ENCODE measurements at regions not wholly inside any gene's neighbourhood (a gene's known extent, or its start where the extent isn't known, plus 50 kb on each side); places are given as distances from the start of the nearest gene placed in this dataset.
"Not testable (repeated sequence)": the region's sequence is repeated elsewhere in the genome, so short reads cannot be mapped to it uniquely, and the experiment has no call there.

GRCh38 chr2:57049273-57049672, 865.5 kb downstream of the CCDC85A start:
- no peak for DNase-seq

- no peak for DNase-seq
Measured at GRCh38 chr2:57050007-57050406, 866.2 kb downstream of the CCDC85A start.

- DNase-seq = not testable (repeated sequence)
Measured at GRCh38 chr2:57066301-57066700, 882.5 kb downstream of the CCDC85A start.

GRCh38 chr2:57075226-57075625, 891.4 kb downstream of the CCDC85A start:
- no peak for DNase-seq

GRCh38 chr2:57080035-57080434, 896.2 kb downstream of the CCDC85A start:
- no peak for DNase-seq

- no peak for DNase-seq
Measured at GRCh38 chr2:57084697-57085281, 901.0 kb downstream of the CCDC85A start.

GRCh38 chr2:57093020-57093419, 909.2 kb downstream of the CCDC85A start:
- no peak for DNase-seq

- DNase-seq = no peak
Measured at GRCh38 chr2:57097855-57098254, 914.1 kb downstream of the CCDC85A start.

GRCh38 chr2:57100436-57100835, 916.6 kb downstream of the CCDC85A start:
- DNase-seq = no peak

GRCh38 chr2:57105694-57106093, 921.9 kb downstream of the CCDC85A start:
- DNase-seq = no peak

- no peak for DNase-seq
Measured at GRCh38 chr2:57107353-57107752, 923.6 kb downstream of the CCDC85A start.

- no peak for DNase-seq
Measured at GRCh38 chr2:57111531-57111930, 927.7 kb downstream of the CCDC85A start.

GRCh38 chr2:57119141-57119540, 927.5 kb upstream of the VRK2 start:
- no peak for DNase-seq

- DNase-seq = no peak
Measured at GRCh38 chr2:57126410-57126809, 920.2 kb upstream of the VRK2 start.

- DNase-seq = no peak
Measured at GRCh38 chr2:57139179-57139578, 907.4 kb upstream of the VRK2 start.

- DNase-seq = no peak
Measured at GRCh38 chr2:57141269-57141668, 905.3 kb upstream of the VRK2 start.

- no peak for DNase-seq
Measured at GRCh38 chr2:57146951-57147350, 899.7 kb upstream of the VRK2 start.

- no peak for DNase-seq
Measured at GRCh38 chr2:57156231-57156924, 890.2 kb upstream of the VRK2 start.

GRCh38 chr2:57160976-57161375, 885.6 kb upstream of the VRK2 start:
- no peak for DNase-seq

GRCh38 chr2:57177176-57177575, 869.4 kb upstream of the VRK2 start:
- DNase-seq = no peak

- no peak for DNase-seq
Measured at GRCh38 chr2:57180042-57180567, 866.5 kb upstream of the VRK2 start.

- no peak for DNase-seq
Measured at GRCh38 chr2:57180678-57181077, 865.9 kb upstream of the VRK2 start.

- no peak for DNase-seq
Measured at GRCh38 chr2:57181315-57182038, 865.1 kb upstream of the VRK2 start.

- no peak for DNase-seq
Measured at GRCh38 chr2:57182916-57183315, 863.7 kb upstream of the VRK2 start.

All from 8988T (cell line).